IMR-90 (cell line): ENCODE measurements at regions not wholly inside any gene's neighbourhood (a gene's known extent, or its start where the extent isn't known, plus 50 kb on each side); places are given as distances from the start of the nearest gene placed in this dataset.

Experiments
- ATAC-seq: fragments of 200-7000 bp; cut with Tn5 transposase; 2 replicates; pipeline ENCODE4 v1.9.1; 2020; ENCODE audit warnings: low read depth, mild to moderate bottlenecking, moderate library complexity
- BruUV-seq: library from RNA; stranded (reverse); fragments of 400-500 nt; replicated peaks from 2 replicates; lab custom pipeline; 2021; lab: Mats Ljungman, UMichigan
- CTCF ChIA-PET: fragments of 300-600 bp; formaldehyde crosslinking; extraction: SDS; loops from one replicate; lab custom pipeline; 2021; ENCODE audit warnings: antibody characterized with exemption; lab: Yijun Ruan, JAX
- POLR2A ChIA-PET: fragments of 300-600 bp; sonication (Branson Sonifier 250); formaldehyde crosslinking; loops from one replicate; lab custom pipeline; 2022; ENCODE audit warnings: antibody characterized with exemption; ENCODE audit not compliant: unreplicated experiment; lab: Charles Lee
- DNase-seq: peaks from one replicate; pipeline ENCODE4 v3.0.0; 2013
- H2AFZ ChIP-seq: replicated peaks from 2 replicates; pipeline ENCODE3; 2013; ENCODE audit warnings: low read length, mild to moderate bottlenecking; ENCODE audit not compliant: poor library complexity
- H2AK5ac ChIP-seq: 2 replicates; pipeline ENCODE4 v1.6.1; 2013; ENCODE audit warnings: low read depth, low read length, inconsistent platforms
- H2AK9ac ChIP-seq: replicated peaks from 2 replicates; pipeline ENCODE3; 2013; ENCODE audit warnings: mild to moderate bottlenecking, low read depth, low read length, moderate library complexity; ENCODE audit not compliant: poor library complexity
- H2BK120ac ChIP-seq: 2 replicates; pipeline ENCODE4 v1.6.1; 2013; ENCODE audit warnings: low read depth, low read length, inconsistent platforms
- H2BK15ac ChIP-seq: 3 replicates; pipeline ENCODE4 v1.6.1; 2013; ENCODE audit warnings: low read depth, low read length, inconsistent platforms
- H2BK20ac ChIP-seq: 2 replicates; pipeline ENCODE4 v1.6.1; 2013; ENCODE audit warnings: low read depth, mild to moderate bottlenecking, inconsistent platforms, low read length, moderate library complexity
- H2BK5ac ChIP-seq: 2 replicates; pipeline ENCODE4 v1.6.1; 2013; ENCODE audit warnings: mild to moderate bottlenecking, low read depth, low read length, inconsistent platforms; ENCODE audit not compliant: poor library complexity, severe bottlenecking
- H3K14ac ChIP-seq: replicated peaks from 2 replicates; pipeline ENCODE4 v1.6.1; 2013; ENCODE audit warnings: low read depth, low read length, inconsistent platforms
- H3K18ac ChIP-seq: 2 replicates; pipeline ENCODE4 v1.6.1; 2013; ENCODE audit warnings: low read depth, low read length, control low read depth
- H3K23ac ChIP-seq: 2 replicates; pipeline ENCODE4 v1.6.1; 2013; ENCODE audit warnings: low read depth, low read length, inconsistent platforms
- H3K27ac ChIP-seq: 2 replicates; pipeline ENCODE4 v1.5.1; 2013; ENCODE audit warnings: mild to moderate bottlenecking, control low read depth, low read length; ENCODE audit not compliant: insufficient read depth
- H3K27me3 ChIP-seq: 2 replicates; pipeline ENCODE4 v1.6.1; 2013; ENCODE audit warnings: low read length; ENCODE audit not compliant: control insufficient read depth, insufficient read depth
- H3K36me3 ChIP-seq: 2 replicates; pipeline ENCODE4 v1.6.1; 2013; ENCODE audit warnings: low read length, mixed read lengths; ENCODE audit not compliant: control insufficient read depth, insufficient read depth
- H3K4ac ChIP-seq: 2 replicates; pipeline ENCODE4 v1.6.1; 2013; ENCODE audit warnings: low read depth, low read length, inconsistent platforms
- H3K4me1 ChIP-seq: 2 replicates; pipeline ENCODE4 v1.6.1; 2013; ENCODE audit warnings: low read length, mixed read lengths; ENCODE audit not compliant: control insufficient read depth, insufficient read depth
- H3K4me2 ChIP-seq: 2 replicates; pipeline ENCODE4 v1.6.1; 2013; ENCODE audit warnings: low read depth, mild to moderate bottlenecking, control low read depth, low read length, moderate library complexity
- H3K4me3 ChIP-seq: 2 replicates; pipeline ENCODE4 v1.5.1; 2013; ENCODE audit warnings: low read depth, mild to moderate bottlenecking, control low read depth, low read length, moderate library complexity; ENCODE audit not compliant: insufficient read depth
- H3K56ac ChIP-seq: 2 replicates; pipeline ENCODE4 v1.6.1; 2013; ENCODE audit warnings: low read length, inconsistent platforms; ENCODE audit not compliant: insufficient read depth; ENCODE audit errors: extremely low read depth
- H3K79me1 ChIP-seq, 2 experiments: 2 replicates each; pipeline ENCODE4 v1.6.1; 2013; ENCODE audit warnings: low read length in 2 of 2, inconsistent platforms in 1 of 2, low read depth in 1 of 2
- H3K9ac ChIP-seq: 2 replicates; pipeline ENCODE4 v1.6.1; 2013; ENCODE audit warnings: low read depth, low read length, control low read depth
- H3K9me1 ChIP-seq: 2 replicates; pipeline ENCODE4 v1.6.1; 2013; ENCODE audit warnings: low read length, inconsistent platforms; ENCODE audit not compliant: insufficient read depth
- H3K9me3 ChIP-seq: 2 replicates; pipeline ENCODE4 v1.6.1; 2013; ENCODE audit warnings: low read length; ENCODE audit not compliant: control insufficient read depth, insufficient read depth
- H4K20me1 ChIP-seq: 2 replicates; pipeline ENCODE4 v1.6.1; 2013; ENCODE audit warnings: low read length, inconsistent platforms; ENCODE audit not compliant: insufficient read depth
- H4K5ac ChIP-seq: 2 replicates; pipeline ENCODE4 v1.6.1; 2013; ENCODE audit warnings: mild to moderate bottlenecking, low read depth, low read length, control low read depth
- H4K8ac ChIP-seq, 2 experiments: 2 replicates each; pipeline ENCODE4 v1.6.1; 2013; ENCODE audit warnings: low read depth in 2 of 2, low read length in 2 of 2, control low read depth in 1 of 2, inconsistent platforms in 1 of 2
- H4K91ac ChIP-seq: 2 replicates; pipeline ENCODE4 v1.6.1; 2013; ENCODE audit warnings: low read depth, low read length, inconsistent platforms; ENCODE audit not compliant: insufficient read depth
- FOS ChIP-seq: fragments of 150-350 bp; IDR thresholded peaks from 2 replicates; pipeline ENCODE4 v1.6.1; 2016; ENCODE audit warnings: low read depth, low read length
- RFX5 ChIP-seq: IDR thresholded peaks from 2 replicates; pipeline ENCODE4 v1.8.0; 2012; ENCODE audit warnings: low read depth, mild to moderate bottlenecking, low read length, moderate library complexity
- SMC3 ChIP-seq: fragments of 150-350 bp; IDR thresholded peaks from 2 replicates; pipeline ENCODE4 v1.6.1; 2016; ENCODE audit warnings: low read depth, mild to moderate bottlenecking, antibody characterized with exemption, low read length, moderate library complexity
- USF2 ChIP-seq: fragments of 150-350 bp; IDR thresholded peaks from 2 replicates; pipeline ENCODE4 v1.6.1; 2017; ENCODE audit warnings: mild to moderate bottlenecking, antibody characterized with exemption, low read length, low read depth
- WGBS, 2 experiments: methylation state at CpG; one replicate each; pipeline versions ENCODE4 v1.1.5 to v1.1.7; 2013; ENCODE audit warnings: missing lambda C conversion rate in 2 of 2; ENCODE audit not compliant: insufficient read length in 1 of 2; ENCODE audit errors: extremely low coverage in 2 of 2; 5-methylcytosine and 5-hydroxymethylcytosine counted together
- dilution Hi-C: fragments of 300-500 bp; cut with HindIII; formaldehyde crosslinking; loops from one replicate; pipeline ENCODE4 v1.14.3; 2018; ENCODE audit warnings: low sequenced_read_pairs; ENCODE audit not compliant: unreplicated experiment
- in situ Hi-C: fragments of 300-500 bp; cut with MboI; formaldehyde crosslinking; loops from 3 replicates; pipeline ENCODE4 v1.14.3; 2019; ENCODE audit warnings: low sequenced_read_pairs, inconsistent platforms, mixed read lengths
- intact Hi-C: fragments of 100-400 bp; cut with micrococcal nuclease; formaldehyde crosslinking; loops from 2 replicates; pipeline ENCODE4 v1.10.0; 2022

GRCh38 chr6:141753180-141753579, 379.5 kb upstream of the GJE1 start:
- H3K23ac ChIP-seq, result no peak overlapping the region
- no peak overlapping the region for H4K91ac ChIP-seq
- intact Hi-C loops, result no loop called here
- H2AK9ac ChIP-seq, result no peak overlapping the region
- no peak overlapping the region for H2AK5ac ChIP-seq
- no peak overlapping the region for H3K18ac ChIP-seq
- no TSS peak for BruUV-seq
- no peak overlapping the region for H3K4me2 ChIP-seq
- no peak overlapping the region for H3K4me3 ChIP-seq
- no peaks in the 10 kb centered on the region for H3K27me3 ChIP-seq
- no peak overlapping the region for H2BK5ac ChIP-seq
- H3K27ac ChIP-seq, result no peak overlapping the region
- WGBS, 2 experiments, result no CpG with 5 or more reads among the region's 3 CpGs
- no peak for ATAC-seq
- no peak overlapping the region for H2BK15ac ChIP-seq
- no peak overlapping the region for H3K4ac ChIP-seq
- no peak overlapping the region for H3K14ac ChIP-seq
- no peak overlapping the region for H4K5ac ChIP-seq
- dilution Hi-C loops, result no loop called here
- no peak overlapping the region for H2BK120ac ChIP-seq
- no peak overlapping the region for H2AFZ ChIP-seq
- no peaks in the 10 kb centered on the region for H4K20me1 ChIP-seq
- in situ Hi-C loops, result no loop called here
- no peaks in the 10 kb centered on the region for H3K36me3 ChIP-seq
- no peak for DNase-seq
- no peak overlapping the region for H4K8ac ChIP-seq
- ChIA-PET POLR2A (no interaction called here), CTCF (no interaction called here)
- H3K79me1 ChIP-seq, result no peaks in the 10 kb centered on the region
- H3K9ac ChIP-seq, result no peak overlapping the region
- no peaks in the 10 kb centered on the region for H3K9me1 ChIP-seq
- H3K4me1 ChIP-seq, result no peaks in the 10 kb centered on the region
- TF ChIP-seq USF2 (no peak), SMC3 (no peak), RFX5 (no peak), FOS (no peak)
- no peak overlapping the region for H2BK20ac ChIP-seq
- H3K9me3 ChIP-seq, result no peaks in the 10 kb centered on the region
- H3K56ac ChIP-seq, result no peak overlapping the region
